OCI-LY7 (cell line): ENCODE measurements at regions not wholly inside any gene's neighbourhood (a gene's known extent, or its start where the extent isn't known, plus 50 kb on each side); places are given as distances from the start of the nearest gene placed in this dataset.

Source experiments
- BruUV-seq: library from RNA; stranded (reverse); fragments of 400-500 nt; replicated peaks from 2 replicates; lab custom pipeline; 2021; lab: Mats Ljungman, UMichigan
- CTCF ChIA-PET: fragments of 300-600 bp; sonication (Branson Sonifier 250); formaldehyde crosslinking; loops from one replicate; lab custom pipeline; 2022; ENCODE audit warnings: antibody characterized with exemption; ENCODE audit not compliant: unreplicated experiment; lab: Charles Lee
- POLR2A ChIA-PET: fragments of 300-600 bp; sonication (Branson Sonifier 250); formaldehyde crosslinking; loops from one replicate; lab custom pipeline; 2022; ENCODE audit warnings: antibody characterized with exemption; lab: Charles Lee
- DNase-seq: peaks from one replicate; pipeline ENCODE4 v3.0.0-alpha.2; 2015; ENCODE audit warnings: low spot score
- H2AFZ ChIP-seq: fragments of 200-600 bp; sonication (generic), shearing (Covaris generic); 2 replicates; pipeline ENCODE4 v1.6.1; 2014; ENCODE audit warnings: mild to moderate bottlenecking, antibody characterized with exemption, low read length, moderate library complexity
- H3K27ac ChIP-seq: fragments of 200-600 bp; sonication (generic); 2 replicates; pipeline ENCODE4 v1.5.1; 2014; ENCODE audit warnings: mixed run types, low read depth, mild to moderate bottlenecking, moderate library complexity, low read length, inconsistent platforms; ENCODE audit not compliant: poor library complexity, severe bottlenecking
- H3K36me3 ChIP-seq: fragments of 200-600 bp; sonication (generic); 2 replicates; pipeline ENCODE4 v1.6.1; 2014; ENCODE audit warnings: mild to moderate bottlenecking, antibody characterized with exemption, low read length, moderate library complexity, mixed read lengths; ENCODE audit not compliant: insufficient read depth
- H3K4me1 ChIP-seq: fragments of 200-600 bp; sonication (generic); 2 replicates; pipeline ENCODE4 v1.5.1; 2014; ENCODE audit warnings: mild to moderate bottlenecking, low read length; ENCODE audit not compliant: insufficient read depth, poor library complexity, severe bottlenecking
- H3K4me2 ChIP-seq: fragments of 200-600 bp; sonication (generic); 2 replicates; pipeline ENCODE4 v1.6.1; 2014; ENCODE audit warnings: mild to moderate bottlenecking, low read length
- H3K4me3 ChIP-seq: fragments of 200-600 bp; sonication (generic); 2 replicates; pipeline ENCODE4 v1.5.1; 2014; ENCODE audit warnings: mild to moderate bottlenecking, low read depth, low read length; ENCODE audit not compliant: poor library complexity, severe bottlenecking
- H3K79me2 ChIP-seq: fragments of 200-600 bp; sonication (generic); 2 replicates; pipeline ENCODE4 v1.6.1; 2016; ENCODE audit warnings: low read depth, mild to moderate bottlenecking, low read length, moderate library complexity, mixed read lengths; ENCODE audit not compliant: insufficient read depth
- H3K9me2 ChIP-seq: fragments of 200-600 bp; sonication (generic); 2 replicates; pipeline ENCODE4 v1.6.1; 2016; ENCODE audit warnings: mild to moderate bottlenecking, low read length, mixed read lengths; ENCODE audit not compliant: insufficient read depth
- H3K9me3 ChIP-seq: fragments of 200-600 bp; sonication (generic); 2 replicates; pipeline ENCODE4 v1.6.1; 2014; ENCODE audit warnings: mild to moderate bottlenecking, mixed run types, low read length, mixed read lengths
- H4K20me1 ChIP-seq: fragments of 200-600 bp; sonication (generic); 2 replicates; pipeline ENCODE4 v1.6.1; 2014; ENCODE audit warnings: mild to moderate bottlenecking, antibody characterized with exemption, low read length, moderate library complexity, mixed read lengths; ENCODE audit not compliant: insufficient read depth
- EZH2phosphoT487 ChIP-seq: fragments of 200-600 bp; sonication (generic); IDR thresholded peaks from 2 replicates; pipeline ENCODE4 v1.6.1; 2018; ENCODE audit warnings: low read depth, borderline replicate concordance, mild to moderate bottlenecking, mixed run types, antibody characterized with exemption, low read length, moderate library complexity, mixed read lengths
- intact Hi-C: fragments of 100-400 bp; cut with micrococcal nuclease; formaldehyde crosslinking; loops from one replicate; pipeline ENCODE4 v1.10.0; 2022; ENCODE audit not compliant: unreplicated experiment
- TF ChIP-seq, protein P1 (sequence below): fragments of 200-600 bp; sonication (generic); conservative IDR thresholded peaks from 2 replicates; pipeline ENCODE4 v1.5.1; 2014; ENCODE audit warnings: mild to moderate bottlenecking, antibody characterized with exemption, low read length, moderate library complexity, mixed read lengths

DNA sequence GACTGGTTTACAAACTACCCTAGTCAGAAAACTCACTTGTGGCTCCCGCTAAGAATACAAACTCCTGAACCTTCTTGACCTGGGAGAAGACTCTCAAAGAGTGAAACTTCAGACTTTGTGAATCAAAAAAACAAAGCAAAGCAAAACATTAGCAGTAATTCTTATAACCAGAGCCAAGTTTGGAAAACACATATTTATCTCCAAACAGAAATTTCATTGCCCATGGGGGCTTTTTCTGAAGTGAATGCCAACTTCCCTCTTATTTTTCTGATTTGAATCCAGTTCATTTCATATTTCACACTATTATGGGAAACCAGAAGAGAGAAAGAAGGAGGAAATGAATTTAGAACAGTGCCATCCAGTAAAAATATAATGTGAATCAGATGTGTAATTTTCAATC, 55.7 kb upstream of the ZNF385D start:
- ChIA-PET POLR2A (interaction anchor here (0.7 kb wide), 1 partner anchor 1355 kb away, joined by 3 read pairs; no protein-coding TSS in a partner anchor), CTCF (no interaction called here)
- Histone ChIP-seq H2AFZ (no peak overlapping the region), H3K27ac (no peak overlapping the region), H3K4me2 (no peak overlapping the region), H3K9me2 (no peaks in the 10 kb centered on the region), H3K79me2 (no peaks in the 10 kb centered on the region), H3K36me3 (no peaks in the 10 kb centered on the region), H3K4me1 (no peaks in the 10 kb centered on the region), H4K20me1 (no peaks in the 10 kb centered on the region), H3K4me3 (no peak overlapping the region), H3K9me3 (no peaks in the 10 kb centered on the region)
- DNase-seq: no peak
- TF ChIP-seq, protein P1, sequence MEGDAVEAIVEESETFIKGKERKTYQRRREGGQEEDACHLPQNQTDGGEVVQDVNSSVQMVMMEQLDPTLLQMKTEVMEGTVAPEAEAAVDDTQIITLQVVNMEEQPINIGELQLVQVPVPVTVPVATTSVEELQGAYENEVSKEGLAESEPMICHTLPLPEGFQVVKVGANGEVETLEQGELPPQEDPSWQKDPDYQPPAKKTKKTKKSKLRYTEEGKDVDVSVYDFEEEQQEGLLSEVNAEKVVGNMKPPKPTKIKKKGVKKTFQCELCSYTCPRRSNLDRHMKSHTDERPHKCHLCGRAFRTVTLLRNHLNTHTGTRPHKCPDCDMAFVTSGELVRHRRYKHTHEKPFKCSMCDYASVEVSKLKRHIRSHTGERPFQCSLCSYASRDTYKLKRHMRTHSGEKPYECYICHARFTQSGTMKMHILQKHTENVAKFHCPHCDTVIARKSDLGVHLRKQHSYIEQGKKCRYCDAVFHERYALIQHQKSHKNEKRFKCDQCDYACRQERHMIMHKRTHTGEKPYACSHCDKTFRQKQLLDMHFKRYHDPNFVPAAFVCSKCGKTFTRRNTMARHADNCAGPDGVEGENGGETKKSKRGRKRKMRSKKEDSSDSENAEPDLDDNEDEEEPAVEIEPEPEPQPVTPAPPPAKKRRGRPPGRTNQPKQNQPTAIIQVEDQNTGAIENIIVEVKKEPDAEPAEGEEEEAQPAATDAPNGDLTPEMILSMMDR: no peak
- no peak for TF ChIP-seq EZH2phosphoT487
- no TSS peak for BruUV-seq
- intact Hi-C loops: no loop called here

DNA sequence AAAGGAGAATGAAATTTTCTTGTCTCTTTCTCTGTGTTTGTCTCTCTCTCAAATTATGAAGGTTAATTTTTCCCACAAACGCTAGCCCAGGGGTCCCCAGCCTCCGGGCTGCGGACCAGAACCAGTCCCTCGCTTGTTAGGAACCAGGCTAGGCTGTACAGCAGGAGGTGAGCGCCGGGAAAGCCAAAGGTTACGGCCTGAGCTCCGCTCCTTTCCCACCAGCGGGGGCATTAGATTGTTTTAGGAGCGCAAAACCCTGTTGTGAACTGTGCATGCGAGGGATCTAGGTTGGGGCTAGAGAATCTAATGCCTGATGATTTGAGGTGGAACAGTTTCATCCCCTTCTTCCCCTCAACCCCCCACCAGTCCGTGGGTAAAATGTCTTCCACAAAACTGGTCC, 74.7 kb upstream of the ZNF385D start:
- CTCF ChIA-PET: no interaction called here
- no peak overlapping the region for H3K4me2 ChIP-seq
- H2AFZ ChIP-seq: no peak overlapping the region
- DNase-seq: no peak
- H3K9me3 ChIP-seq: no peaks in the 10 kb centered on the region
- H3K9me2 ChIP-seq: no peaks in the 10 kb centered on the region
- H3K4me3 ChIP-seq: no peak overlapping the region
- no peaks in the 10 kb centered on the region for H3K36me3 ChIP-seq
- no peak for TF ChIP-seq EZH2phosphoT487
- TF ChIP-seq, protein P1: no peak
- H3K79me2 ChIP-seq: no peaks in the 10 kb centered on the region
- no peak overlapping the region for H3K27ac ChIP-seq
- H3K4me1 ChIP-seq: no peaks in the 10 kb centered on the region
- intact Hi-C loops: no loop called here
- POLR2A ChIA-PET: no interaction called here
- no peaks in the 10 kb centered on the region for H4K20me1 ChIP-seq
- BruUV-seq: no TSS peak

DNA sequence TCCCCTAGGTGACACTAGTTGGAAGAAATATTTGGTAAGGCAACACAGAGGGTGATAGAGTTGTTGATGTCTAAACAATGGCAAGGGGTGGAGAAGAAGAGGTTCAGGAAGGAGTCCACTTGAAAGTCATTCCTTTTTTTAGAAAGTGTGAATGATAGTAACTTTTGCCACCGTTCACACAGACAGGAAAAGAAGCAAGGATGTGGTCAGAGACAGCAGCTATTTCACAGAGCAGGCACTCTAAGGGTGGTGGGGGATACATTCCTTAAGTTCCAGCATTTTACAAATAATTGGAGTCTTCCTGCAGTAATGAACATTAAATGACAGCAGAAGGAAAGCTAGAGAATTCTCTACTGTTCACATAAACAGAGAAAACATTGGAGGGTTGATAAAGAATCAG, 75.4 kb upstream of the ZNF385D start:
- Histone ChIP-seq H3K36me3 (no peaks in the 10 kb centered on the region), H3K79me2 (no peaks in the 10 kb centered on the region), H3K9me3 (no peaks in the 10 kb centered on the region), H3K4me2 (no peak overlapping the region), H3K4me3 (no peak overlapping the region), H3K9me2 (no peaks in the 10 kb centered on the region), H2AFZ (no peak overlapping the region), H4K20me1 (no peaks in the 10 kb centered on the region), H3K4me1 (no peaks in the 10 kb centered on the region), H3K27ac (no peak overlapping the region)
- BruUV-seq: no TSS peak
- ChIA-PET CTCF (no interaction called here), POLR2A (interaction anchor here (0.6 kb wide), 2 partner anchors 15 to 782 kb away, joined by 3 read pairs; no protein-coding TSS in a partner anchor)
- intact Hi-C loops: no loop called here
- no peak for TF ChIP-seq EZH2phosphoT487
- TF ChIP-seq, protein P1: no peak
- no peak for DNase-seq
